ENCODE measurements at regions not wholly inside any gene's neighbourhood (a gene's known extent, or its start where the extent isn't known, plus 50 kb on each side); places are given as distances from the start of the nearest gene placed in this dataset.
"Not testable (repeated sequence)": the region's sequence is repeated elsewhere in the genome, so short reads cannot be mapped to it uniquely, and the experiment has no call there.

GRCh38 chr4:83195269-83195668 is 80.7 kb upstream of the PLAC8 start:
- Histone ChIP-seq H3K27ac (ENCODE audit: low read depth in 1 of 2, low read length in 2 of 2) (no peak overlapping the region), H3K27me3 (ENCODE audit: control insufficient read depth in 4 of 4, insufficient read depth in 4 of 4, low read length in 3 of 4) (no peaks in the 10 kb centered on the region), H3K4me1 (ENCODE audit: control insufficient read depth in 4 of 4, insufficient read depth in 4 of 4, low read length in 3 of 4) (no peaks in the 10 kb centered on the region), H3K9ac (ENCODE audit: low read depth in 1 of 2, low read length in 2 of 2) (no peak overlapping the region), H3K4me3 (ENCODE audit: low read depth in 1 of 3, low read length in 3 of 3) (no peak overlapping the region), H3K9me3 (ENCODE audit: control insufficient read depth in 4 of 4, low read length in 3 of 4) (no peaks in the 10 kb centered on the region), H3K36me3 (ENCODE audit: control insufficient read depth in 4 of 4, insufficient read depth in 3 of 4, low read depth in 1 of 4, low read length in 3 of 4) (no peaks in the 10 kb centered on the region)
- TF ChIP-seq HNF4A (conservative IDR thresholded peaks at IDR 0.05) (no peak), CTCF (IDR thresholded peaks at IDR 0.05; ENCODE audit: low read depth, low read length, missing input control) (no peak), JUND (IDR thresholded peaks at IDR 0.05) (no peak), RAD21 (IDR thresholded peaks at IDR 0.05) (no peak), MAX (IDR thresholded peaks at IDR 0.05) (no peak), EGR1 (IDR thresholded peaks at IDR 0.05; ENCODE audit: low read depth in 2 of 2) (no peak), FOXA2 (IDR thresholded peaks at IDR 0.05) (no peak), HNF4G (IDR thresholded peaks at IDR 0.05) (no peak), YY1 (IDR thresholded peaks at IDR 0.05) (no peak), FOXA1 (IDR thresholded peaks at IDR 0.05) (no peak), NR2F2 (IDR thresholded peaks at IDR 0.05) (no peak), ATF3 (IDR thresholded peaks at IDR 0.05) (no peak), SP1 (IDR thresholded peaks at IDR 0.05) (no peak), TAF1 (conservative IDR thresholded peaks at IDR 0.05) (no peak), ZBTB33 (IDR thresholded peaks at IDR 0.05) (no peak), RXRA (IDR thresholded peaks at IDR 0.05) (no peak), REST (IDR thresholded peaks at IDR 0.05) (no peak), GABPA (IDR thresholded peaks at IDR 0.05 in 1 of 2, conservative IDR thresholded peaks at IDR 0.05 in 1 of 2) (no peak)
- DNase-seq (ENCODE audit: low spot score), result no peak
- WGBS, result 97% methylated on average over 3 of the region's 3 CpGs

GRCh38 chr4:83194588-83194987 is 80.1 kb upstream of the PLAC8 start:
- 58% methylated on average over 7 of the region's 7 CpGs for WGBS
- not testable (repeated sequence) for H3K4me1 ChIP-seq (ENCODE audit: control insufficient read depth in 4 of 4, insufficient read depth in 4 of 4, low read length in 3 of 4); DNase-seq (ENCODE audit: low spot score)

More at GRCh38 chr4:83194588-83194987, 80.1 kb upstream of the PLAC8 start:
- H3K27me3 ChIP-seq (ENCODE audit: control insufficient read depth in 4 of 4, insufficient read depth in 4 of 4, low read length in 3 of 4); H3K9ac ChIP-seq (ENCODE audit: low read depth in 1 of 2, low read length in 2 of 2); H3K9me3 ChIP-seq (ENCODE audit: control insufficient read depth in 4 of 4, low read length in 3 of 4); H3K27ac ChIP-seq (ENCODE audit: low read depth in 1 of 2, low read length in 2 of 2); H3K4me3 ChIP-seq (ENCODE audit: low read depth in 1 of 3, low read length in 3 of 3); H3K36me3 ChIP-seq (ENCODE audit: control insufficient read depth in 4 of 4, insufficient read depth in 3 of 4, low read depth in 1 of 4, low read length in 3 of 4): not testable (repeated sequence)

Data from liver (tissue), 8 donors.